ENCODE measurements at regions not wholly inside any gene's neighbourhood (a gene's known extent, or its start where the extent isn't known, plus 50 kb on each side); places are given as distances from the start of the nearest gene placed in this dataset.
"Not testable (repeated sequence)": the region's sequence is repeated elsewhere in the genome, so short reads cannot be mapped to it uniquely, and the experiment has no call there.

- WGBS (ENCODE audit: insufficient coverage, insufficient replicate concordance, low lambda C conversion rate, missing lambda C conversion rate): 55% methylated on average over 9 of the region's 9 CpGs
- in situ Hi-C loops (cut with MboI); POLR2A ChIA-PET; H2AFZ ChIP-seq (ENCODE audit: control insufficient read depth, low read depth, low read length); H3K9me3 ChIP-seq (replicated peaks; ENCODE audit: control insufficient read depth, insufficient read depth, low read length); BruUV-seq (replicated peaks); H3K9ac ChIP-seq (ENCODE audit: control insufficient read depth, insufficient read depth, low read length); SMC1A ChIA-PET (ENCODE audit: uncharacterized antibody, unreplicated experiment); H3K79me2 ChIP-seq (ENCODE audit: control insufficient read depth, insufficient read depth, low read length); H4K20me1 ChIP-seq (ENCODE audit: control insufficient read depth, insufficient read depth); H3K36me3 ChIP-seq (ENCODE audit: control insufficient read depth in 2 of 2, insufficient read depth in 2 of 2, low read length in 1 of 2); DNase-seq (ENCODE audit: low read depth, low spot score); H3K4me2 ChIP-seq (ENCODE audit: control insufficient read depth, insufficient read depth); H3K4me1 ChIP-seq (ENCODE audit: control insufficient read depth, insufficient read depth, low read length); H3K4me3 ChIP-seq; RAD21 ChIA-PET (ENCODE audit: unreplicated experiment); intact Hi-C loops (cut with micrococcal nuclease; ENCODE audit: unreplicated experiment); H3K27me3 ChIP-seq (replicated peaks in 1 of 2; ENCODE audit: control insufficient read depth in 2 of 2, insufficient read depth in 2 of 2, low read length in 1 of 2); FAIRE-seq; CTCF ChIA-PET; ATAC-seq; H3K27ac ChIP-seq (ENCODE audit: control insufficient read depth, insufficient read depth): not testable (repeated sequence)
These were observed 80.7 kb upstream of the ABHD2 start for GRCh38 chr15:89007527-89007926.

- no peak overlapping the region for H3K9ac ChIP-seq (ENCODE audit: control insufficient read depth, insufficient read depth, low read length)
- H2AFZ ChIP-seq (ENCODE audit: control insufficient read depth, low read depth, low read length): no peak overlapping the region
- RAD21 ChIA-PET (ENCODE audit: unreplicated experiment): no interaction called here
- H3K79me2 ChIP-seq (ENCODE audit: control insufficient read depth, insufficient read depth, low read length): no peaks in the 10 kb centered on the region
- CTCF ChIA-PET: interaction anchor here (2.7 kb wide), 1 partner anchor 103 kb away, joined by 12 read pairs; no protein-coding TSS in a partner anchor
- ATAC-seq (no peak), DNase-seq (ENCODE audit: low read depth, low spot score) (no peak), FAIRE-seq (no peak)
- H3K27me3 ChIP-seq (replicated peaks in 1 of 2; ENCODE audit: control insufficient read depth in 2 of 2, insufficient read depth in 2 of 2, low read length in 1 of 2): peaks cover 0 to 1% of the 10 kb centered on the region in 2 experiments; a peak in 1 of 4 replicates
- SMC1A ChIA-PET (ENCODE audit: uncharacterized antibody, unreplicated experiment): interaction anchor here (0.7 kb wide), 1 partner anchor 103 kb away, joined by 3 read pairs; no protein-coding TSS in a partner anchor
- no TSS peak for BruUV-seq (replicated peaks)
- intact Hi-C loops (cut with micrococcal nuclease; ENCODE audit: unreplicated experiment) (no loop called here), in situ Hi-C loops (cut with MboI) (no loop called here)
- TF ChIP-seq EZH2 (IDR thresholded peaks at IDR 0.05; ENCODE audit: borderline replicate concordance, control insufficient read depth, low read depth, low read length): no peak
- TF ChIP-seq PKNOX1 (IDR thresholded peaks at IDR 0.05): no peak
- TF ChIP-seq RAD51 (IDR thresholded peaks at IDR 0.05): no peak
- no peak for TF ChIP-seq SPI1 (IDR thresholded peaks at IDR 0.05; ENCODE audit: borderline replicate concordance, insufficient read depth, low read depth, low read length)
- no peak for TF ChIP-seq ASH2L (IDR thresholded peaks at IDR 0.05; ENCODE audit: borderline replicate concordance, low read depth)
- no peak for TF ChIP-seq TAF1 (IDR thresholded peaks at IDR 0.05; ENCODE audit: borderline replicate concordance, low read depth, low read length)
- no peak for TF ChIP-seq MEF2B (IDR thresholded peaks at IDR 0.05; ENCODE audit: partially characterized antibody, poor library complexity, severe bottlenecking)
- TF ChIP-seq ZBTB11 (CRISPR knock-in tag; IDR thresholded peaks at IDR 0.05): no peak
- TF ChIP-seq SUPT20H (IDR thresholded peaks at IDR 0.05; ENCODE audit: borderline replicate concordance, control insufficient read depth, low read depth, low read length): no peak
- no peak for TF ChIP-seq SREBF1 (IDR thresholded peaks at IDR 0.05; ENCODE audit: low read length)
- no peak for TF ChIP-seq MTA2 (IDR thresholded peaks at IDR 0.05; ENCODE audit: low read depth)
- TF ChIP-seq WRNIP1 (IDR thresholded peaks at IDR 0.05; ENCODE audit: borderline replicate concordance, low read depth, low read length): no peak
- H3K36me3 ChIP-seq (ENCODE audit: control insufficient read depth in 2 of 2, insufficient read depth in 2 of 2, low read length in 1 of 2): no peaks in the 10 kb centered on the region
- H3K4me3 ChIP-seq: no peak overlapping the region
- H3K9me3 ChIP-seq (replicated peaks; ENCODE audit: control insufficient read depth, insufficient read depth, low read length): no peaks in the 10 kb centered on the region
- no peaks in the 10 kb centered on the region for H4K20me1 ChIP-seq (ENCODE audit: control insufficient read depth, insufficient read depth)
- POLR2A ChIA-PET: no interaction called here
- H3K27ac ChIP-seq (ENCODE audit: control insufficient read depth, insufficient read depth): no peak overlapping the region
- no peak overlapping the region for H3K4me2 ChIP-seq (ENCODE audit: control insufficient read depth, insufficient read depth)
- H3K4me1 ChIP-seq (ENCODE audit: control insufficient read depth, insufficient read depth, low read length): no peaks in the 10 kb centered on the region
These were observed 80.3 kb upstream of the ABHD2 start for GRCh38 chr15:89007989-89008388.

Data from GM12878 (cell line).